MG63 (cell line): ENCODE measurements at regions not wholly inside any gene's neighbourhood (a gene's known extent, or its start where the extent isn't known, plus 50 kb on each side); places are given as distances from the start of the nearest gene placed in this dataset.

Experiments used
- DNase-seq: peaks from one replicate; pipeline ENCODE4 v3.0.0-alpha.2; 2020
- H3K27me3 ChIP-seq: fragments of 250-450 bp; sonication (Bioruptor Pico); 2 replicates; pipeline ENCODE4 v1.5.1; 2020; ENCODE audit warnings: mild to moderate bottlenecking, moderate library complexity
- H3K36me3 ChIP-seq: fragments of 250-450 bp; sonication (Bioruptor Pico); 2 replicates; pipeline ENCODE4 v1.5.1; 2020; ENCODE audit warnings: mild to moderate bottlenecking, moderate library complexity
- H3K4me3 ChIP-seq: fragments of 250-450 bp; sonication (Bioruptor Pico); 2 replicates; pipeline ENCODE4 v1.5.1; 2020; ENCODE audit warnings: mild to moderate bottlenecking, moderate library complexity
- H3K9me3 ChIP-seq: fragments of 250-450 bp; sonication (Bioruptor Pico); 2 replicates; pipeline ENCODE4 v1.5.1; 2020; ENCODE audit warnings: mild to moderate bottlenecking, moderate library complexity

- H3K4me3 ChIP-seq = no peak overlapping the region
- H3K27me3 ChIP-seq = no peaks in the 10 kb centered on the region
- H3K36me3 ChIP-seq = no peaks in the 10 kb centered on the region
- H3K9me3 ChIP-seq = no peaks in the 10 kb centered on the region
- no peak for DNase-seq
Measured at GRCh38 chr3:177599837-177600236, 402.6 kb upstream of the TBL1XR1 start.

- H3K27me3 ChIP-seq = no peaks in the 10 kb centered on the region
- no peaks in the 10 kb centered on the region for H3K36me3 ChIP-seq
Measured at GRCh38 chr3:177600411-177600810, 403.1 kb upstream of the TBL1XR1 start.

GRCh38 chr3:177601152-177601551 is 403.9 kb upstream of the TBL1XR1 start:
- Histone ChIP-seq H3K9me3 (no peaks in the 10 kb centered on the region), H3K4me3 (no peak overlapping the region), H3K27me3 (no peaks in the 10 kb centered on the region), H3K36me3 (no peaks in the 10 kb centered on the region)
- DNase-seq = no peak

More at GRCh38 chr3:177600411-177600810, 403.1 kb upstream of the TBL1XR1 start:
- H3K9me3 ChIP-seq = no peaks in the 10 kb centered on the region
- no peak overlapping the region for H3K4me3 ChIP-seq
- no peak for DNase-seq

- no peaks in the 10 kb centered on the region for H3K27me3 ChIP-seq
- H3K9me3 ChIP-seq = no peaks in the 10 kb centered on the region
- H3K36me3 ChIP-seq = no peaks in the 10 kb centered on the region
- no peak for DNase-seq
- no peak overlapping the region for H3K4me3 ChIP-seq
Measured at GRCh38 chr3:177602601-177603147, 405.4 kb upstream of the TBL1XR1 start.

- no peak for DNase-seq
- no peaks in the 10 kb centered on the region for H3K27me3 ChIP-seq
Measured at GRCh38 chr3:177603148-177603603, 405.9 kb upstream of the TBL1XR1 start.

GRCh38 chr3:177604181-177604580 is 406.9 kb upstream of the TBL1XR1 start:
- no peak overlapping the region for H3K4me3 ChIP-seq
- no peaks in the 10 kb centered on the region for H3K36me3 ChIP-seq
- DNase-seq = no peak

More at GRCh38 chr3:177603148-177603603, 405.9 kb upstream of the TBL1XR1 start:
- H3K36me3 ChIP-seq = no peaks in the 10 kb centered on the region
- no peaks in the 10 kb centered on the region for H3K9me3 ChIP-seq
- H3K4me3 ChIP-seq = no peak overlapping the region

GRCh38 chr3:177606891-177607290 is 409.6 kb upstream of the TBL1XR1 start:
- DNase-seq = no peak
- Histone ChIP-seq H3K9me3 (no peaks in the 10 kb centered on the region), H3K27me3 (no peaks in the 10 kb centered on the region), H3K36me3 (no peaks in the 10 kb centered on the region), H3K4me3 (no peak overlapping the region)

More at GRCh38 chr3:177604181-177604580, 406.9 kb upstream of the TBL1XR1 start:
- Histone ChIP-seq H3K27me3 (no peaks in the 10 kb centered on the region), H3K9me3 (no peaks in the 10 kb centered on the region)

GRCh38 chr3:177607589-177607988 is 410.3 kb upstream of the TBL1XR1 start:
- no peak overlapping the region for H3K4me3 ChIP-seq
- no peaks in the 10 kb centered on the region for H3K27me3 ChIP-seq
- no peak for DNase-seq
- H3K9me3 ChIP-seq = no peaks in the 10 kb centered on the region
- no peaks in the 10 kb centered on the region for H3K36me3 ChIP-seq

GRCh38 chr3:177608443-177608842 is 411.2 kb upstream of the TBL1XR1 start:
- no peaks in the 10 kb centered on the region for H3K36me3 ChIP-seq
- DNase-seq = no peak
- H3K4me3 ChIP-seq = no peak overlapping the region

GRCh38 chr3:177609613-177610012 is 412.3 kb upstream of the TBL1XR1 start:
- DNase-seq = no peak
- Histone ChIP-seq H3K27me3 (no peaks in the 10 kb centered on the region), H3K4me3 (no peak overlapping the region), H3K9me3 (no peaks in the 10 kb centered on the region), H3K36me3 (no peaks in the 10 kb centered on the region)

More at GRCh38 chr3:177608443-177608842, 411.2 kb upstream of the TBL1XR1 start:
- H3K27me3 ChIP-seq = no peaks in the 10 kb centered on the region
- no peaks in the 10 kb centered on the region for H3K9me3 ChIP-seq

GRCh38 chr3:177610262-177610661 is 413.0 kb upstream of the TBL1XR1 start:
- no peaks in the 10 kb centered on the region for H3K36me3 ChIP-seq
- no peak overlapping the region for H3K4me3 ChIP-seq
- H3K27me3 ChIP-seq = no peaks in the 10 kb centered on the region
- no peak for DNase-seq
- H3K9me3 ChIP-seq = no peaks in the 10 kb centered on the region

- no peak for DNase-seq
Measured at GRCh38 chr3:177610686-177611633, 413.7 kb upstream of the TBL1XR1 start.

GRCh38 chr3:177611752-177612334 is 414.6 kb upstream of the TBL1XR1 start:
- no peaks in the 10 kb centered on the region for H3K27me3 ChIP-seq
- no peak overlapping the region for H3K4me3 ChIP-seq
- H3K9me3 ChIP-seq = no peaks in the 10 kb centered on the region
- DNase-seq = no peak
- no peaks in the 10 kb centered on the region for H3K36me3 ChIP-seq

More at GRCh38 chr3:177610686-177611633, 413.7 kb upstream of the TBL1XR1 start:
- Histone ChIP-seq H3K4me3 (no peak overlapping the region), H3K36me3 (no peaks in the 10 kb centered on the region), H3K27me3 (no peaks in the 10 kb centered on the region), H3K9me3 (no peaks in the 10 kb centered on the region)

- Histone ChIP-seq H3K27me3 (no peaks in the 10 kb centered on the region), H3K36me3 (no peaks in the 10 kb centered on the region), H3K4me3 (no peak overlapping the region), H3K9me3 (no peaks in the 10 kb centered on the region)
- DNase-seq = no peak
Measured at GRCh38 chr3:177613901-177614300, 416.6 kb upstream of the TBL1XR1 start.

- no peaks in the 10 kb centered on the region for H3K9me3 ChIP-seq
- peak; percentile 64 for DNase-seq
- no peaks in the 10 kb centered on the region for H3K36me3 ChIP-seq
- no peaks in the 10 kb centered on the region for H3K27me3 ChIP-seq
- H3K4me3 ChIP-seq = no peak overlapping the region
Measured at GRCh38 chr3:177615015-177615414, 417.7 kb upstream of the TBL1XR1 start.

- no peaks in the 10 kb centered on the region for H3K27me3 ChIP-seq
- DNase-seq = peak; percentile 34
- H3K36me3 ChIP-seq = no peaks in the 10 kb centered on the region
- H3K9me3 ChIP-seq = no peaks in the 10 kb centered on the region
- no peak overlapping the region for H3K4me3 ChIP-seq
Measured at GRCh38 chr3:177618873-177619733, 421.8 kb upstream of the TBL1XR1 start.
